NCI-H1048 (cell line): ENCODE measurements at regions not wholly inside any gene's neighbourhood (a gene's known extent, or its start where the extent isn't known, plus 50 kb on each side); places are given as distances from the start of the nearest gene placed in this dataset.

Experiments used
- DNase-seq: peaks from one replicate; lab custom pipeline; 2025; lab: John Stamatoyannopoulos, UW

GRCh38 chr2:49255409-49255971 is 101.2 kb upstream of the FSHR start:
- no peak for DNase-seq

- no peak for DNase-seq
Measured at GRCh38 chr2:49254401-49254800, 100.1 kb upstream of the FSHR start.

- DNase-seq = no peak
Measured at GRCh38 chr2:49251766-49252165, 97.5 kb upstream of the FSHR start.

GRCh38 chr2:49251251-49251650 is 96.9 kb upstream of the FSHR start:
- no peak for DNase-seq

DNA sequence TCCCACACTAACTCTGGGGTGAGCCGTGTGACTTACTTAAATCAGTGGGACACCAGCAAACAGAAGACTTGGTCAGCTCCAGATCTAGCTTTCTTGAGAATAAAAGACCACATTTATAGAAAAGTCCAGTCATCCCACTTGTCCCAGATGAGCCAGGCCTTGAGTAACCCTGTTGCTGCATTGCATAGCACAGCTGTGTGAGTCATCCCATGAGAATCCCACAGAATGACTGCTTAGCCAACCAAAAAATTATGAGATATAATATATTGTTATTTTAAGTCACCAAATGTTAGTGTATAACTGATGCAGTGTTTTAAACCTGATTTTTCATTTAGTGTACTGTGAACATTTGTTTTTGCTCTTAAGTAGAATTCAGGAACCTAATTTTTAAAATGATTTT is 94.2 kb upstream of the FSHR start:
- DNase-seq = no peak

- no peak for DNase-seq
Measured at GRCh38 chr2:49241991-49242390, 87.7 kb upstream of the FSHR start.

GRCh38 chr2:49241501-49241900 is 87.2 kb upstream of the FSHR start:
- DNase-seq = no peak

DNA sequence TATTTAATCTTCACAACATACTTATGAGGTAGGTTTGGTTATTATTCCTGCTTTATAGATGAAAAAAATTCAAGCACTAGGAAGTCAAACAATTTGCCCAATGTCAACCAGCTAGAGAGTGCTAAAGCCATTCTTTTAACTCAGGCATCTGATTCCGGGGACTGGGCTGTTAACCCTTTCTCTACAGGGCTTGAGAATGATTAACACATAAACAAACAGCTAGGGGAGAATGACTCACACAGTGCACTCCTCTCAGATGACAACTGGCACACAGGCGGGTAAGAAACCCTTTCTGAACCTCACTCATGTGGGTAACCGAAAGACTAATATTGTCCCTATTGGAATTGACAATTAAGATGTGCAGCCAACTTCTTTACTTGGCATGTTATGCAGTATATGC is 86.3 kb upstream of the FSHR start:
- DNase-seq = no peak

DNA sequence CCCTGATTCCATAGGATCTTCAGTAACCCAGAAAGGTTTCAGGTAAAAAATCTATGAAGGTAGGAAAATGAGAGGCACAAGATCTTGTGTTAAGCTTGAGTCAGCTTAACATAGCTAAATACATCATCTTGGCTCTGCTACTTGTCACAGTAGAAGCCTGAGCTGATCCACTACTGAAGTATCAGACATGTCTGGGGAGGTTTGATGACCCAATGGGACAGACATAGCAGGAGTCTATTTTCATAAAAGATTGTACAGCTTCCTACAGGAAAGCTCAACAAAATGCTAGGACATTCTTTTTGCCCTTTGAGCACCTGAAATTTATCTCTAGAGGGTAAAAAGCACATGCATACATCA is 84.3 kb upstream of the FSHR start:
- no peak for DNase-seq

DNA sequence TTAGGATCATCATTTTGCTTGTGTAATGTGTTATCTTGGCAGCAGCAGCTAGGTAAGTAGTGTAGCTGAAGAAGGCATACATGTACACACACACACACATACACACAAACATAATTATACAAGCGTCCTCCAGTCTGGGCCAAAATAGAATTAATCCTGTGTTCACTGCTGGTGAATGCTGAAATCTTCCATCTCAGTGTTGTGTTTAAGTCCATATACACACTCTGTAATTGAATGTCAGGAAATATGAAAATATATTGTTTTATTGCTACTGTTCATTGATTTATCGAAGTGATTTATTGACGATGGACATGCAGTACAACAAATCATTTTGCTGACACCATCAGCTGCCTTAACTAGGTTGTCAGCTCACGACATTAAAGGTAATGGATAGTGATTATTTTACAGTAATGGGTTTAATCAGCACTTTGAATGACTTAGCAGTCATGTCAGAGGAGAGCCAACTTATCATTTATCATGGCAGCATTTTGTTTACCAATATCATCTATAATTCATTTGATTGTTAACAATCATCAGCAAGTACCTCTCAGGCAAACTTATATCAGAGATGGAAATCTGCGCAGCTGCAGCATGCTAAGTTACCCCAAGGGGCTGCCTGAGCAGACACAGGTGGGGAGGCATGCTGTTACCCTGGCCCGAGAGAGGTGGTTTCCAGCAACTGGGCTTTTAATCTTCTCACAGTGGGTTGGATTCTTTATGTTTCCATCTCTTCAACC is 83.7 kb upstream of the FSHR start:
- DNase-seq = no peak

- DNase-seq = no peak
Measured at GRCh38 chr2:49236316-49236715, 82.0 kb upstream of the FSHR start.

- no peak for DNase-seq
Measured at GRCh38 chr2:49226360-49226759, 72.0 kb upstream of the FSHR start.

GRCh38 chr2:49225126-49225525 is 70.8 kb upstream of the FSHR start:
- DNase-seq = no peak

DNA sequence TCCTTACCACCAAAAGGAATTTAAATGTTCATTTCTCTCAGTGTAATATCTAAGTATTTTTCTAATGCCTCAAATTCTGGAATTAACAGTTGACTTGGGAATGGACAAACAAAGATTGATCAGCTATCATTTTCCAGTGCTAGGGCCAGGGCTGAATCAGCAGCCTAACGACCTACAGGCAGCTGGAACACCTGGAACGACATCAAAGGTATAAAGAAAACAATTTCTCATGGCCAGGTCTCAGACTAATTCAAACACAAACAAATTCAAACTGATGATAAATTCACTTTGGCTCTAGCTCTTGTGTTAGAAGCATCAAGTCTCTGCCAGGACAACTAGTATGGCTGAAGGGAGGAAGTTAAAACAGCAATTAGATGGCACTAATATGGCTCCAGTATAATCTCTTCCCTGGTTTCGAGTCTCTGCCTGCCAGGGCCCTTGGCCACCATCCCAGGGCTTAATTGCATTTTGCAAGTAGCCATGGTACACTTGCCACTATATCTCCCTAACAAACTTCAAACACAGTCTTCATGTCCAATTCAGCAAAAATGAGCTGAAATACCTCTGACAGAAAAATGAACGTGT is 70.2 kb upstream of the FSHR start:
- no peak for DNase-seq

GRCh38 chr2:49222975-49223528 is 68.7 kb upstream of the FSHR start:
- no peak for DNase-seq

DNA sequence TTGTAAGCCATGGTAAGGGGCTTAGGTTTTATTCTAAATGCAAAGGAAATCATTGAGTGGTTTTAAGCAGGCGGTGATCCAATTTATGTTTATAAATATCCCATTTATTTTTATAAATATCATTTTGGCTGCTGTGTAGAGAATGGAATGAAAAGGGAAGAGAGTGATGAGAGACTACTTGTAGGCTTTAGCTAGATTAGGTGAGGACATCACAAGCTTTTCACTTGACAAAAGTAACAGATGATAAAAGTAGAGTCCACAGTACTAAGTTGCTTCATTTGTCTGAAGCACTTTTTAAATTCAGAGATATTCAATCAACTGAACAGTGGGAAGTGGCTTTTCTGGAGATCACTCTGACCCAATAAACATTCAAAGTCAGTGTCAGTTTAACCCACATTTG is 65.4 kb upstream of the FSHR start:
- no peak for DNase-seq

DNA sequence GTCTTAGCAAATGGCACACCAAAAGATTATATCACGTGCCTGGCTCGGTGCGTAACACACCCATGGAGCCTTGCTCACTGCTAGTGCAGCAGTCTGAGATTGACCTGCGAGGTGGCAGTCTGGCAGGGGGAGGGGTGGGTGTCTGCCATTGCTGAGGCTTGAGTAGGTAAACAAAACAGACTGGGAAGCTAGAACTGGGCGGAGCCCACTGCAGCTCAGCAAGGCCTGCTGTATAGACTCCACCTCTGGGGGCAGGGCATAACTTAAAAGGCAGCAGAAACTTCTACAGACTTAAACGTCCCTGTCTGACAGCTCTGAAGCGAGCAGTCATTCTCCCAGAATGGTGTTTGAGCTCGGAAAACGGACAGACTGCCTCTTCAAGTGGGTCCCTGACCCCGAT is 55.9 kb upstream of the FSHR start:
- DNase-seq = no peak

- DNase-seq = no peak
Measured at GRCh38 chr2:49207204-49207603, 52.9 kb upstream of the FSHR start.
